ENCODE measurements at regions not wholly inside any gene's neighbourhood (a gene's known extent, or its start where the extent isn't known, plus 50 kb on each side); places are given as distances from the start of the nearest gene placed in this dataset.

DNA sequence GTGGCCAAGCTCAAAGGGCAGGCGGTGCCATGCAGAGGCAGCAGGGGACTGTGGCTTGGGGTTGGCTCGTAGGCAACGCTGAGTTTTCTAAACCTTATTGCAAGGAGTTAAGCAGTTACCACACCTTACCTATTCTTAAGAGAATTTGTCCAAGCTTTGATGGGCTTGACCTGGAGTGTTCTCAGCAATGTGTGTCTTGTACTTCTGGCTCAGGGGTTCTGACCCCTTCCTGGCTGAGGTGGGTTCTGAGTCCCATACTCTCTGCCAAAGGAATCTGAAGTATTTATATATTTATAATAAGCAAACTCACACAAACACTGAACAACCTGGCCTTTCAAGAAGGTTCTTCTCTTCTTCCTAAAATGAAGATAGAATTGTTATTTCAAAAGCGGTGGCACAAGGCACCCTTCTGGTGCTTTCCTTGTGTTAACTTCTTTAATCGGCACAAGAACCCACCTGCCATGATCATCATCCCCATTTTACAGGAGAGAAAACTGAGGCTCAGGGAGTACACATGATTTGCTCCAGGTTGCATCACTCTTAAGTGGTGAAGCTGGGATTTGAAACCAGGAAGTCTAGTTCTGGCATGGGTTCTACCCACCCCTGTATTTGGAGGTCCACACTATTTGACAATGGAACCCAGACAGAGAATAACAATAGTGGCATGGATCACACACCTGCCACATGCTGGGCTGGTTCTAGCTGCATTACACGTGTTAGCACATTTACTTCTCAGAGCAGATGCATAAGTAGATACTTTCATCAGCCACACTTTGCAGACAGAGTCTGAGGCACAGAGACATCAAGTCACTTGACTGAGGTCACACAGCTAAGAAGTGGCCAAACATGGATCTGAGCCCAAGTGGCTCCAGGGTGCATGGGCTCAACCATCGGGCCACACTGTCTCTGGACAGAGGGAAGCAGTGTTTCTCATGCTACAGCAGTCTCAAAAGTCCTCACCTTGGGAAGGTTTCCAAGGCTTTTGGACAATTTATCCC, 224.0 kb downstream of the AACS start (continued):
- TF ChIP-seq, protein P1, sequence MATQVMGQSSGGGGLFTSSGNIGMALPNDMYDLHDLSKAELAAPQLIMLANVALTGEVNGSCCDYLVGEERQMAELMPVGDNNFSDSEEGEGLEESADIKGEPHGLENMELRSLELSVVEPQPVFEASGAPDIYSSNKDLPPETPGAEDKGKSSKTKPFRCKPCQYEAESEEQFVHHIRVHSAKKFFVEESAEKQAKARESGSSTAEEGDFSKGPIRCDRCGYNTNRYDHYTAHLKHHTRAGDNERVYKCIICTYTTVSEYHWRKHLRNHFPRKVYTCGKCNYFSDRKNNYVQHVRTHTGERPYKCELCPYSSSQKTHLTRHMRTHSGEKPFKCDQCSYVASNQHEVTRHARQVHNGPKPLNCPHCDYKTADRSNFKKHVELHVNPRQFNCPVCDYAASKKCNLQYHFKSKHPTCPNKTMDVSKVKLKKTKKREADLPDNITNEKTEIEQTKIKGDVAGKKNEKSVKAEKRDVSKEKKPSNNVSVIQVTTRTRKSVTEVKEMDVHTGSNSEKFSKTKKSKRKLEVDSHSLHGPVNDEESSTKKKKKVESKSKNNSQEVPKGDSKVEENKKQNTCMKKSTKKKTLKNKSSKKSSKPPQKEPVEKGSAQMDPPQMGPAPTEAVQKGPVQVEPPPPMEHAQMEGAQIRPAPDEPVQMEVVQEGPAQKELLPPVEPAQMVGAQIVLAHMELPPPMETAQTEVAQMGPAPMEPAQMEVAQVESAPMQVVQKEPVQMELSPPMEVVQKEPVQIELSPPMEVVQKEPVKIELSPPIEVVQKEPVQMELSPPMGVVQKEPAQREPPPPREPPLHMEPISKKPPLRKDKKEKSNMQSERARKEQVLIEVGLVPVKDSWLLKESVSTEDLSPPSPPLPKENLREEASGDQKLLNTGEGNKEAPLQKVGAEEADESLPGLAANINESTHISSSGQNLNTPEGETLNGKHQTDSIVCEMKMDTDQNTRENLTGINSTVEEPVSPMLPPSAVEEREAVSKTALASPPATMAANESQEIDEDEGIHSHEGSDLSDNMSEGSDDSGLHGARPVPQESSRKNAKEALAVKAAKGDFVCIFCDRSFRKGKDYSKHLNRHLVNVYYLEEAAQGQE (IDR thresholded peaks at IDR 0.05; ENCODE audit: unreplicated experiment): no peak
- TF ChIP-seq POLR2AphosphoS5 (IDR thresholded peaks at IDR 0.05; ENCODE audit: low read depth): no peak

DNA sequence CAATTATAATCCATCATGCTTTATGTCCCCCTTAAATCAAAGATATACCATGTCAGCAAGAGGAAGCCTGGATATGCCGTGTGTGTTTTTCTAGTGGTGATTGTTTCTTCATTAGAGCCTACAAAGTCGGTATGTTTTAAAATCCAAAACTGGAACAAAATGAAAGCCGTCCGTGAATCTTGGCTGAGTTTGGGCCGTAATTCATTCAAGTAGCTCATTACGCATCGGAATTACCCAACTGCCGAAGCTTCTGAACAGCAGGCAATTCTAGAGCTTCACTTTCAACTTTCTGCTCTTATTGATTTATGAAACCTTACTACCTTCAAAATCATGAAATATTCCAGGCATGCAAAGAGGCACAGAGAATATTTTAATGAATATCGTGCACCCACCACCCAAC, 224.7 kb downstream of the AACS start:
- H3K4me3 Mint-ChIP-seq: no peak overlapping the region
- DNase-seq (ENCODE audit: low spot score) (no peak), ATAC-seq (no peak)
- H3K27ac ChIP-seq (ENCODE audit: low read depth): no peak overlapping the region
- H3K9me3 Mint-ChIP-seq: no peaks in the 10 kb centered on the region
- no peaks in the 10 kb centered on the region for H3K27me3 ChIP-seq (ENCODE audit: insufficient read depth)
- no peak for TF ChIP-seq EZH2phosphoT487 (IDR thresholded peaks at IDR 0.05; ENCODE audit: unreplicated experiment)
- TF ChIP-seq, protein P2, sequence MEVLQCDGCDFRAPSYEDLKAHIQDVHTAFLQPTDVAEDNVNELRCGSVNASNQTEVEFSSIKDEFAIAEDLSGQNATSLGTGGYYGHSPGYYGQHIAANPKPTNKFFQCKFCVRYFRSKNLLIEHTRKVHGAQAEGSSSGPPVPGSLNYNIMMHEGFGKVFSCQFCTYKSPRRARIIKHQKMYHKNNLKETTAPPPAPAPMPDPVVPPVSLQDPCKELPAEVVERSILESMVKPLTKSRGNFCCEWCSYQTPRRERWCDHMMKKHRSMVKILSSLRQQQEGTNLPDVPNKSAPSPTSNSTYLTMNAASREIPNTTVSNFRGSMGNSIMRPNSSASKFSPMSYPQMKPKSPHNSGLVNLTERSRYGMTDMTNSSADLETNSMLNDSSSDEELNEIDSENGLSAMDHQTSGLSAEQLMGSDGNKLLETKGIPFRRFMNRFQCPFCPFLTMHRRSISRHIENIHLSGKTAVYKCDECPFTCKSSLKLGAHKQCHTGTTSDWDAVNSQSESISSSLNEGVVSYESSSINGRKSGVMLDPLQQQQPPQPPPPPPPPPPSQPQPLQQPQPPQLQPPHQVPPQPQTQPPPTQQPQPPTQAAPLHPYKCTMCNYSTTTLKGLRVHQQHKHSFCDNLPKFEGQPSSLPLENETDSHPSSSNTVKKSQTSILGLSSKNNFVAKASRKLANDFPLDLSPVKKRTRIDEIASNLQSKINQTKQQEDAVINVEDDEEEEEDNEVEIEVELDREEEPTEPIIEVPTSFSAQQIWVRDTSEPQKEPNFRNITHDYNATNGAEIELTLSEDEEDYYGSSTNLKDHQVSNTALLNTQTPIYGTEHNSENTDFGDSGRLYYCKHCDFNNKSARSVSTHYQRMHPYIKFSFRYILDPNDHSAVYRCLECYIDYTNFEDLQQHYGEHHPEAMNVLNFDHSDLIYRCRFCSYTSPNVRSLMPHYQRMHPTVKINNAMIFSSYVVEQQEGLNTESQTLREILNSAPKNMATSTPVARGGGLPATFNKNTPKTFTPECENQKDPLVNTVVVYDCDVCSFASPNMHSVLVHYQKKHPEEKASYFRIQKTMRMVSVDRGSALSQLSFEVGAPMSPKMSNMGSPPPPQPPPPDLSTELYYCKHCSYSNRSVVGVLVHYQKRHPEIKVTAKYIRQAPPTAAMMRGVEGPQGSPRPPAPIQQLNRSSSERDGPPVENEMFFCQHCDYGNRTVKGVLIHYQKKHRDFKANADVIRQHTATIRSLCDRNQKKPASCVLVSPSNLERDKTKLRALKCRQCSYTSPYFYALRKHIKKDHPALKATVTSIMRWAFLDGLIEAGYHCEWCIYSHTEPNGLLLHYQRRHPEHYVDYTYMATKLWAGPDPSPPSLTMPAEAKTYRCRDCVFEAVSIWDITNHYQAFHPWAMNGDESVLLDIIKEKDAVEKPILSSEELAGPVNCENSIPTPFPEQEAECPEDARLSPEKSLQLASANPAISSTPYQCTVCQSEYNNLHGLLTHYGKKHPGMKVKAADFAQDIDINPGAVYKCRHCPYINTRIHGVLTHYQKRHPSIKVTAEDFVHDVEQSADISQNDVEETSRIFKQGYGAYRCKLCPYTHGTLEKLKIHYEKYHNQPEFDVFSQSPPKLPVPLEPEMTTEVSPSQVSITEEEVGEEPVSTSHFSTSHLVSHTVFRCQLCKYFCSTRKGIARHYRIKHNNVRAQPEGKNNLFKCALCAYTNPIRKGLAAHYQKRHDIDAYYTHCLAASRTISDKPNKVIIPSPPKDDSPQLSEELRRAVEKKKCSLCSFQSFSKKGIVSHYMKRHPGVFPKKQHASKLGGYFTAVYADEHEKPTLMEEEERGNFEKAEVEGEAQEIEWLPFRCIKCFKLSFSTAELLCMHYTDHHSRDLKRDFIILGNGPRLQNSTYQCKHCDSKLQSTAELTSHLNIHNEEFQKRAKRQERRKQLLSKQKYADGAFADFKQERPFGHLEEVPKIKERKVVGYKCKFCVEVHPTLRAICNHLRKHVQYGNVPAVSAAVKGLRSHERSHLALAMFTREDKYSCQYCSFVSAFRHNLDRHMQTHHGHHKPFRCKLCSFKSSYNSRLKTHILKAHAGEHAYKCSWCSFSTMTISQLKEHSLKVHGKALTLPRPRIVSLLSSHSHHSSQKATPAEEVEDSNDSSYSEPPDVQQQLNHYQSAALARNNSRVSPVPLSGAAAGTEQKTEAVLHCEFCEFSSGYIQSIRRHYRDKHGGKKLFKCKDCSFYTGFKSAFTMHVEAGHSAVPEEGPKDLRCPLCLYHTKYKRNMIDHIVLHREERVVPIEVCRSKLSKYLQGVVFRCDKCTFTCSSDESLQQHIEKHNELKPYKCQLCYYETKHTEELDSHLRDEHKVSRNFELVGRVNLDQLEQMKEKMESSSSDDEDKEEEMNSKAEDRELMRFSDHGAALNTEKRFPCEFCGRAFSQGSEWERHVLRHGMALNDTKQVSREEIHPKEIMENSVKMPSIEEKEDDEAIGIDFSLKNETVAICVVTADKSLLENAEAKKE (CRISPR knock-in tag; IDR thresholded peaks at IDR 0.05): no peak
- no peak for TF ChIP-seq STAT1 (IDR thresholded peaks at IDR 0.05; ENCODE audit: unreplicated experiment)
- no peak for TF ChIP-seq EZH2 (IDR thresholded peaks at IDR 0.05; ENCODE audit: low read depth, unreplicated experiment)
- no peaks in the 10 kb centered on the region for H3K9me2 ChIP-seq (ENCODE audit: insufficient read depth)
- no peak overlapping the region for H3K4me3 ChIP-seq
- peaks cover 46% of the 10 kb centered on the region for H3K36me3 Mint-ChIP-seq (ENCODE audit: low read depth)
- no peaks in the 10 kb centered on the region for H3F3A ChIP-seq (replicated peaks; ENCODE audit: low read depth)
- no peak overlapping the region for H3K4me2 ChIP-seq
- H3K4me1 Mint-ChIP-seq: peaks cover 18% of the 10 kb centered on the region
- peaks cover 6% of the 10 kb centered on the region for H3K4me1 ChIP-seq (ENCODE audit: insufficient read depth)
- H4K20me1 ChIP-seq (replicated peaks; ENCODE audit: insufficient read depth): peaks cover 7% of the 10 kb centered on the region
- no peaks in the 10 kb centered on the region for H3K36me3 ChIP-seq (ENCODE audit: insufficient read depth)
- no peak overlapping the region for H3K27ac Mint-ChIP-seq
- peaks cover 21% of the 10 kb centered on the region for H3K79me2 ChIP-seq (replicated peaks; ENCODE audit: insufficient read depth)
- H2AFZ ChIP-seq: no peak overlapping the region
- peaks cover 3% of the 10 kb centered on the region for H3K27me3 Mint-ChIP-seq (ENCODE audit: insufficient read depth, low read depth, poor library complexity)
